ENCODE measurements at regions not wholly inside any gene's neighbourhood (a gene's known extent, or its start where the extent isn't known, plus 50 kb on each side); places are given as distances from the start of the nearest gene placed in this dataset.

GRCh38 chr12:25384038-25384892 lies 133.5 kb upstream of the KRAS start:
- H2AFZ ChIP-seq (ENCODE audit: low read depth, low read length) = no peak overlapping the region
- in situ Hi-C loops (cut with MboI) = no loop called here
- FAIRE-seq (peak; percentile 11), ATAC-seq (no peak), DNase-seq (ENCODE audit: extremely low read depth in 1 of 4, low spot score in 3 of 4) (no peak)
- H3K9me3 ChIP-seq (replicated peaks; ENCODE audit: control insufficient read depth, insufficient read depth, low read depth, low read length) = no peaks in the 10 kb centered on the region
- CTCF ChIA-PET (ENCODE audit: low intra/inter-chr PET ratio) = no interaction called here
- no peak overlapping the region for H3K9ac ChIP-seq (ENCODE audit: insufficient read depth in 1 of 2, low read depth in 2 of 2, low read length in 2 of 2)
- H3K36me3 ChIP-seq (ENCODE audit: control insufficient read depth, insufficient read depth, low read length) = no peaks in the 10 kb centered on the region
- no peak overlapping the region for H3K4me3 ChIP-seq
- H3K27ac ChIP-seq (ENCODE audit: extremely low read depth, low read depth, low read length) = no peak overlapping the region
- no TSS peak for BruUV-seq (replicated peaks)
- peaks cover 6 to 8% of the 10 kb centered on the region in 2 experiments for H3K27me3 ChIP-seq (ENCODE audit: control insufficient read depth in 2 of 2, insufficient read depth in 2 of 2, low read length in 2 of 2)
- H3K4me1 ChIP-seq (replicated peaks in 1 of 2; ENCODE audit: control insufficient read depth in 2 of 2, insufficient read depth in 2 of 2, low read length in 2 of 2) = peaks cover 10 to 17% of the 10 kb centered on the region in 2 experiments; a peak in 4 of 5 replicates
- no peaks in the 10 kb centered on the region for H4K20me1 ChIP-seq (replicated peaks; ENCODE audit: control insufficient read depth, insufficient read depth, low read length)
- H3K79me2 ChIP-seq (ENCODE audit: control insufficient read depth, insufficient read depth, low read length) = no peaks in the 10 kb centered on the region
- H3K9me1 ChIP-seq (ENCODE audit: control insufficient read depth, insufficient read depth, low read length) = no peaks in the 10 kb centered on the region
- TF ChIP-seq ELF2 (CRISPR knock-in tag; IDR thresholded peaks at IDR 0.05) = no peak
- TF ChIP-seq PHF20 (IDR thresholded peaks at IDR 0.05; ENCODE audit: partially characterized antibody) = no peak
- no peak for TF ChIP-seq ATF7 (IDR thresholded peaks at IDR 0.05)
- no peak for TF ChIP-seq GTF2F1 (IDR thresholded peaks at IDR 0.05; ENCODE audit: low read depth, low read length)
- TF ChIP-seq ZNF146 (CRISPR knock-in tag; IDR thresholded peaks at IDR 0.05; ENCODE audit: unreplicated experiment) = no peak
- no peak for TF ChIP-seq FUS (optimal IDR thresholded peaks at IDR 0.05; ENCODE audit: low read depth, low read length)
- TF ChIP-seq TFAP4 (CRISPR knock-in tag; IDR thresholded peaks at IDR 0.05; ENCODE audit: borderline replicate concordance) = no peak
- TF ChIP-seq ZNF239 (CRISPR knock-in tag; IDR thresholded peaks at IDR 0.05) = no peak
- no peak for TF ChIP-seq RAD51 (IDR thresholded peaks at IDR 0.05; ENCODE audit: borderline replicate concordance, low read depth)
- no peak for TF ChIP-seq OTX1 (CRISPR knock-in tag; IDR thresholded peaks at IDR 0.05)
- TF ChIP-seq CREB1 (IDR thresholded peaks at IDR 0.05) = no peak
- TF ChIP-seq CREB1 (CRISPR knock-in tag; IDR thresholded peaks at IDR 0.05) = no peak
- no peak for TF ChIP-seq SMARCA5 (IDR thresholded peaks at IDR 0.05)
- TF ChIP-seq ZNF589 (CRISPR knock-in tag; IDR thresholded peaks at IDR 0.05; ENCODE audit: low read depth) = no peak
- TF ChIP-seq ELK3 (CRISPR knock-in tag; IDR thresholded peaks at IDR 0.05) = no peak
- no peak for TF ChIP-seq ZNF140 (CRISPR knock-in tag; IDR thresholded peaks at IDR 0.05)
- intact Hi-C loops (cut with micrococcal nuclease) = no loop called here
- POLR2A ChIA-PET = interaction anchor here (0.6 to 1.8 kb wide), 4 partner anchors 10 to 676 kb away, joined by 3 to 6 read pairs (median 4); no protein-coding TSS in a partner anchor
- WGBS (ENCODE audit: insufficient coverage, low coverage, missing lambda C conversion rate) = 38% methylated on average over 17 of the region's 18 CpGs
- no peak overlapping the region for H3K4me2 ChIP-seq (ENCODE audit: insufficient read depth, low read length)
